ENCODE measurements at regions not wholly inside any gene's neighbourhood (a gene's known extent, or its start where the extent isn't known, plus 50 kb on each side); places are given as distances from the start of the nearest gene placed in this dataset.

GRCh38 chr3:181948286-181948685 is 236.6 kb downstream of the SOX2 start:
- no peak overlapping the region for H3K4me3 Mint-ChIP-seq

GRCh38 chr3:181952221-181952620 is 240.5 kb downstream of the SOX2 start:
- Mint-ChIP-seq H3K27ac (no peak overlapping the region), H3K4me3 (no peak overlapping the region), H3K27me3 (no peaks in the 10 kb centered on the region), H3K4me1 (no peaks in the 10 kb centered on the region), H3K36me3 (no peaks in the 10 kb centered on the region), H3K9me3 (no peaks in the 10 kb centered on the region)
- ATAC-seq (replicated peaks) (no peak), DNase-seq (no peak)

More at GRCh38 chr3:181948286-181948685, 236.6 kb downstream of the SOX2 start:
- Mint-ChIP-seq H3K27ac (no peak overlapping the region), H3K4me1 (no peaks in the 10 kb centered on the region), H3K9me3 (no peaks in the 10 kb centered on the region), H3K27me3 (no peaks in the 10 kb centered on the region), H3K36me3 (no peaks in the 10 kb centered on the region)
- ATAC-seq (replicated peaks) (no peak), DNase-seq (no peak)

- no peak for DNase-seq
- no peak for ATAC-seq (replicated peaks)
- Mint-ChIP-seq H3K4me3 (no peak overlapping the region), H3K27me3 (no peaks in the 10 kb centered on the region), H3K9me3 (no peaks in the 10 kb centered on the region), H3K27ac (no peak overlapping the region), H3K36me3 (no peaks in the 10 kb centered on the region), H3K4me1 (no peaks in the 10 kb centered on the region)
Observed at GRCh38 chr3:181952929-181953328, 241.2 kb downstream of the SOX2 start.

- Mint-ChIP-seq H3K9me3 (no peaks in the 10 kb centered on the region), H3K36me3 (no peaks in the 10 kb centered on the region), H3K4me1 (no peaks in the 10 kb centered on the region)
Observed at GRCh38 chr3:181955566-181955965, 243.8 kb downstream of the SOX2 start.

GRCh38 chr3:181956122-181956521 is 244.4 kb downstream of the SOX2 start:
- no peak for ATAC-seq (replicated peaks)
- H3K27me3 Mint-ChIP-seq, result no peaks in the 10 kb centered on the region
- no peaks in the 10 kb centered on the region for H3K4me1 Mint-ChIP-seq
- DNase-seq, result no peak
- H3K9me3 Mint-ChIP-seq, result no peaks in the 10 kb centered on the region
- H3K36me3 Mint-ChIP-seq, result no peaks in the 10 kb centered on the region
- H3K27ac Mint-ChIP-seq, result no peak overlapping the region
- H3K4me3 Mint-ChIP-seq, result no peak overlapping the region

More at GRCh38 chr3:181955566-181955965, 243.8 kb downstream of the SOX2 start:
- H3K4me3 Mint-ChIP-seq, result no peak overlapping the region
- no peak for DNase-seq
- H3K27ac Mint-ChIP-seq, result no peak overlapping the region
- no peaks in the 10 kb centered on the region for H3K27me3 Mint-ChIP-seq
- ATAC-seq (replicated peaks), result no peak

GRCh38 chr3:181966393-181966792 is 254.7 kb downstream of the SOX2 start:
- Mint-ChIP-seq H3K36me3 (no peaks in the 10 kb centered on the region), H3K27me3 (peaks cover 4 to 6% of the 10 kb centered on the region in 2 donors), H3K9me3 (peaks cover 0 to 2% of the 10 kb centered on the region in 2 donors), H3K4me3 (no peak overlapping the region), H3K27ac (no peak overlapping the region), H3K4me1 (no peaks in the 10 kb centered on the region)
- ATAC-seq (replicated peaks) (no peak), DNase-seq (no peak)

GRCh38 chr3:181969925-181970324 is 258.2 kb downstream of the SOX2 start:
- no peaks in the 10 kb centered on the region for H3K36me3 Mint-ChIP-seq
- no peaks in the 10 kb centered on the region for H3K4me1 Mint-ChIP-seq
- H3K9me3 Mint-ChIP-seq, result no peaks in the 10 kb centered on the region
- no peaks in the 10 kb centered on the region for H3K27me3 Mint-ChIP-seq
- no peak overlapping the region for H3K27ac Mint-ChIP-seq
- no peak overlapping the region for H3K4me3 Mint-ChIP-seq
- ATAC-seq (replicated peaks) (no peak), DNase-seq (no peak)

GRCh38 chr3:181971424-181971823 is 259.7 kb downstream of the SOX2 start:
- no peak for ATAC-seq (replicated peaks)
- Mint-ChIP-seq H3K4me3 (no peak overlapping the region), H3K36me3 (no peaks in the 10 kb centered on the region), H3K27ac (no peak overlapping the region), H3K4me1 (no peaks in the 10 kb centered on the region), H3K9me3 (no peaks in the 10 kb centered on the region), H3K27me3 (no peaks in the 10 kb centered on the region)
- DNase-seq, result no peak

GRCh38 chr3:181974198-181974597 is 262.5 kb downstream of the SOX2 start:
- Mint-ChIP-seq H3K27me3 (no peaks in the 10 kb centered on the region), H3K9me3 (peaks cover 0 to 1% of the 10 kb centered on the region in 2 donors), H3K36me3 (no peaks in the 10 kb centered on the region), H3K27ac (no peak overlapping the region), H3K4me3 (no peak overlapping the region), H3K4me1 (no peaks in the 10 kb centered on the region)
- ATAC-seq (replicated peaks) (no peak), DNase-seq (no peak)

- Mint-ChIP-seq H3K27me3 (no peaks in the 10 kb centered on the region), H3K9me3 (peaks cover 0 to 1% of the 10 kb centered on the region in 2 donors), H3K27ac (no peak overlapping the region), H3K4me3 (no peak overlapping the region), H3K36me3 (no peaks in the 10 kb centered on the region), H3K4me1 (no peaks in the 10 kb centered on the region)
- DNase-seq (no peak), ATAC-seq (replicated peaks) (no peak)
Observed at GRCh38 chr3:181976526-181976925, 264.8 kb downstream of the SOX2 start.

- ATAC-seq (replicated peaks) (no peak), DNase-seq (no peak)
- H3K27me3 Mint-ChIP-seq, result no peaks in the 10 kb centered on the region
- H3K27ac Mint-ChIP-seq, result no peak overlapping the region
- H3K4me1 Mint-ChIP-seq, result no peaks in the 10 kb centered on the region
- H3K36me3 Mint-ChIP-seq, result no peaks in the 10 kb centered on the region
- peaks cover 8 to 11% of the 10 kb centered on the region in 2 donors for H3K9me3 Mint-ChIP-seq
- no peak overlapping the region for H3K4me3 Mint-ChIP-seq
Observed at GRCh38 chr3:181985386-181985785, 273.7 kb downstream of the SOX2 start.

- peaks cover 0 to 5% of the 10 kb centered on the region in 2 donors for H3K9me3 Mint-ChIP-seq
- H3K27ac Mint-ChIP-seq, result no peak overlapping the region
- H3K27me3 Mint-ChIP-seq, result no peaks in the 10 kb centered on the region
- no peaks in the 10 kb centered on the region for H3K4me1 Mint-ChIP-seq
- no peak overlapping the region for H3K4me3 Mint-ChIP-seq
- no peak for DNase-seq
- H3K36me3 Mint-ChIP-seq, result no peaks in the 10 kb centered on the region
- no peak for ATAC-seq (replicated peaks)
Observed at GRCh38 chr3:181987736-181988135, 276.0 kb downstream of the SOX2 start.

- no peak for ATAC-seq (replicated peaks)
- no peaks in the 10 kb centered on the region for H3K4me1 Mint-ChIP-seq
- no peaks in the 10 kb centered on the region for H3K9me3 Mint-ChIP-seq
- no peaks in the 10 kb centered on the region for H3K27me3 Mint-ChIP-seq
- H3K4me3 Mint-ChIP-seq, result no peak overlapping the region
- H3K36me3 Mint-ChIP-seq, result no peaks in the 10 kb centered on the region
- DNase-seq, result no peak
- H3K27ac Mint-ChIP-seq, result no peak overlapping the region
Observed at GRCh38 chr3:181998828-181999227, 287.1 kb downstream of the SOX2 start.

- H3K4me3 Mint-ChIP-seq, result no peak overlapping the region
- H3K4me1 Mint-ChIP-seq, result no peaks in the 10 kb centered on the region
- H3K27me3 Mint-ChIP-seq, result no peaks in the 10 kb centered on the region
- DNase-seq (no peak), ATAC-seq (replicated peaks) (peak; percentile 41 to 59)
- H3K9me3 Mint-ChIP-seq, result no peaks in the 10 kb centered on the region
- H3K36me3 Mint-ChIP-seq, result no peaks in the 10 kb centered on the region
- H3K27ac Mint-ChIP-seq, result no peak overlapping the region
Observed at GRCh38 chr3:181999314-181999713, 287.6 kb downstream of the SOX2 start.

- DNase-seq, result no peak
- Mint-ChIP-seq H3K9me3 (no peaks in the 10 kb centered on the region), H3K27me3 (no peaks in the 10 kb centered on the region), H3K36me3 (no peaks in the 10 kb centered on the region), H3K27ac (no peak overlapping the region), H3K4me3 (no peak overlapping the region), H3K4me1 (no peaks in the 10 kb centered on the region)
- ATAC-seq (replicated peaks), result no peak
Observed at GRCh38 chr3:182000447-182000846, 288.7 kb downstream of the SOX2 start.

GRCh38 chr3:182005219-182005618 is 293.5 kb downstream of the SOX2 start:
- ATAC-seq (replicated peaks) (no peak), DNase-seq (no peak)
- H3K4me1 Mint-ChIP-seq, result no peaks in the 10 kb centered on the region
- no peak overlapping the region for H3K4me3 Mint-ChIP-seq
- no peaks in the 10 kb centered on the region for H3K27me3 Mint-ChIP-seq
- no peaks in the 10 kb centered on the region for H3K36me3 Mint-ChIP-seq
- no peaks in the 10 kb centered on the region for H3K9me3 Mint-ChIP-seq
- no peak overlapping the region for H3K27ac Mint-ChIP-seq
